Colonic mucosa (tissue), 4 donors: ENCODE measurements at regions not wholly inside any gene's neighbourhood (a gene's known extent, or its start where the extent isn't known, plus 50 kb on each side); places are given as distances from the start of the nearest gene placed in this dataset.

Experiments
- DNase-seq: peaks from one replicate; pipeline ENCODE4 v3.0.0-alpha.2; 2020
- H3K27ac ChIP-seq: fragments of 200-600 bp; one replicate; pipeline ENCODE4 v1.8.0; 2021
- H3K27me3 ChIP-seq: fragments of 200-600 bp; one replicate; pipeline ENCODE4 v1.8.0; 2021
- H3K36me3 ChIP-seq: fragments of 200-600 bp; one replicate; pipeline ENCODE4 v1.8.0; 2021
- H3K4me1 ChIP-seq: fragments of 200-600 bp; one replicate; pipeline ENCODE4 v1.8.0; 2021; ENCODE audit warnings: mild to moderate bottlenecking
- H3K4me3 ChIP-seq: fragments of 200-600 bp; one replicate; pipeline ENCODE4 v1.8.0; 2021
- H3K9ac ChIP-seq, 2 donors: one replicate each; pipeline ENCODE4 v1.7.0; 2013; ENCODE audit warnings: control low read depth in 2 of 2, low read depth in 2 of 2, low read length in 2 of 2
- H3K9me3 ChIP-seq: fragments of 200-600 bp; one replicate; pipeline ENCODE4 v1.8.0; 2021
- intact Hi-C: fragments of 100-400 bp; cut with DNase I; formaldehyde crosslinking; loops from one replicate; pipeline ENCODE4 v1.14.1; 2022
- TF ChIP-seq, protein P1 (sequence below): fragments of 200-600 bp; IDR thresholded peaks from one replicate; pipeline ENCODE4 v1.8.0; 2022; ENCODE audit warnings: antibody characterized with exemption, mild to moderate bottlenecking
- donor health status: healthy.
- donor health status: DM: no; HTN: no; CAD: no.
- donor health status: DM: no; HTN: no; CAD: no.

DNA sequence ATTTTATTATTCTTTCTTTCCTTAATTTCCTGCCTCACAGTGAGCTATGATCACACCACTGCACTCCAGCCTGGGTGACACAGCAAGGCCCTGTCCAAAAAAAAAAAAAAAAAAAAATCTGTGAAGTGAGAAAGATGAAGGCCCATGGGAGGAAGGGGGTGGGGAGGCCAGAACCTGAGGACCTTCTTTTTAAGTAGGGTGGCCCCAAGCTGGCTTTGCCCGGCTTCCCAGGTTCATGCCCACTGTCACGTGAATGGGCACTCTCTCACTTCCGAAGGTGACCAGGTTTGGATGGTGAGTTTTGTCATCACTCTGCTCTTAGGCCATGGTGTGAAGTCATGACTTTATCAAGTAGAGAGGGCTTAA is 82.3 kb downstream of the TNFAIP2 start:
- Histone ChIP-seq H3K27ac (no peak overlapping the region), H3K9me3 (no peaks in the 10 kb centered on the region), H3K4me1 (no peaks in the 10 kb centered on the region), H3K36me3 (no peaks in the 10 kb centered on the region), H3K9ac (no peak overlapping the region), H3K4me3 (no peak overlapping the region), H3K27me3 (peaks cover 9% of the 10 kb centered on the region)
- intact Hi-C loops: no loop called here
- TF ChIP-seq, protein P1, sequence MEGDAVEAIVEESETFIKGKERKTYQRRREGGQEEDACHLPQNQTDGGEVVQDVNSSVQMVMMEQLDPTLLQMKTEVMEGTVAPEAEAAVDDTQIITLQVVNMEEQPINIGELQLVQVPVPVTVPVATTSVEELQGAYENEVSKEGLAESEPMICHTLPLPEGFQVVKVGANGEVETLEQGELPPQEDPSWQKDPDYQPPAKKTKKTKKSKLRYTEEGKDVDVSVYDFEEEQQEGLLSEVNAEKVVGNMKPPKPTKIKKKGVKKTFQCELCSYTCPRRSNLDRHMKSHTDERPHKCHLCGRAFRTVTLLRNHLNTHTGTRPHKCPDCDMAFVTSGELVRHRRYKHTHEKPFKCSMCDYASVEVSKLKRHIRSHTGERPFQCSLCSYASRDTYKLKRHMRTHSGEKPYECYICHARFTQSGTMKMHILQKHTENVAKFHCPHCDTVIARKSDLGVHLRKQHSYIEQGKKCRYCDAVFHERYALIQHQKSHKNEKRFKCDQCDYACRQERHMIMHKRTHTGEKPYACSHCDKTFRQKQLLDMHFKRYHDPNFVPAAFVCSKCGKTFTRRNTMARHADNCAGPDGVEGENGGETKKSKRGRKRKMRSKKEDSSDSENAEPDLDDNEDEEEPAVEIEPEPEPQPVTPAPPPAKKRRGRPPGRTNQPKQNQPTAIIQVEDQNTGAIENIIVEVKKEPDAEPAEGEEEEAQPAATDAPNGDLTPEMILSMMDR: no peak
- DNase-seq: no peak

DNA sequence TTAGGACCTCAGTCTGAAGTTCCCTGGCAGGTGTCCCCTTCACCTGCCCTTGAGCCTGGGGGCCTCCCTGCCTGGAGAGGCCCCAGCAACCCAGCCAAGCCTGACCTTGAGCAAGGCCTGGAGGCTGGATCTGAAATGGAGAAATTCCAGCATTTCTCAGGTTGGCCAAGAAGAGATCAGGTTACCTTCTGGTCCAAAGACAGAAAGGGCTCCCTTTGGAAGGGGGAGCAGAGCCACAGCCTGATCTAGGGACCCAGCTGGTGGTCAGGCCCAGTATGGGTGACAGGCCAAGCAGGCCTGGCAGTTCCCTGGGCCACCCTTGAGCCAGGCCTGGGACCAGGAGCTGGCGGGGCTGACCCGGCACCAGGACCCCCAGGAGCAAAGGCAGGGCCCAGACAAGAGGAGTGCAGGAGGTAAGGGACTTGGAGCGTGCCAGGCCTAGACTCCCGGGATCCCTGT is 82.8 kb downstream of the TNFAIP2 start:
- Histone ChIP-seq H3K4me1 (no peaks in the 10 kb centered on the region), H3K27ac (peak overlapping the region; percentile 29), H3K9me3 (no peaks in the 10 kb centered on the region), H3K4me3 (no peak overlapping the region), H3K27me3 (peaks cover 9% of the 10 kb centered on the region), H3K36me3 (no peaks in the 10 kb centered on the region), H3K9ac (peak overlapping the region; percentile 20 to 51)
- DNase-seq: no peak
- TF ChIP-seq, protein P1: no peak
- intact Hi-C loops: no loop called here

DNA sequence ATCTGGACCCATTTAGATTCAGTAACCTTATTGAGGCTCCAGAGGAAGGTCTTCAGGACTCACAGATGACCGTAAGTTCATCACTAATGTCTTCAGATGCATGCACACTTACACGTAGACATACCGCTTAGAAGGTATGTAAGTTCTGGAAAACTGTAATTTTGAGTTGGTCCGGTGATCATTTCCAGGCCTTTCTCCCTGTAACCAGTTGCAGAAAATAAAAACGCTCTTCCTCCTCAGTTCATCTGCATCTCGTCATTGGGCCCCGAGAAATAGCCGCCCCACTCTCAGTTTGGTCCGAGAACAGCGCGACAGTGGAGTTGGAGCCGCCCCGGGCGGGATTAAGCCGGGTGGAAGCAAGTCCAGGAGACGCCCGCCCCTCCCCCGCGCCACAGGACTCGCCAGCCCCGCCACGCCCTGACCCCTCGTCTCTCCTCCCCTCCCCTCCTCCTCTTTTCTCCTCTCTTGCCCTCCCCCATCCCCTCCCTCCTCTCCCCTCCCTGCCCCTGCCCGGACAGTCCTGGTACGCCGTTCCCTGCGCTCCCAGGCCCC is 83.7 kb downstream of the TNFAIP2 start:
- Histone ChIP-seq H3K27me3 (peaks cover 9% of the 10 kb centered on the region), H3K36me3 (no peaks in the 10 kb centered on the region), H3K9me3 (no peaks in the 10 kb centered on the region), H3K4me1 (no peaks in the 10 kb centered on the region), H3K4me3 (peak overlapping the region; percentile 31), H3K9ac (peak overlapping the region; percentile 56 to 70), H3K27ac (peak overlapping the region; percentile 66)
- peak; percentile 71 for DNase-seq
- TF ChIP-seq, protein P1: no peak
- intact Hi-C loops: no loop called here

DNA sequence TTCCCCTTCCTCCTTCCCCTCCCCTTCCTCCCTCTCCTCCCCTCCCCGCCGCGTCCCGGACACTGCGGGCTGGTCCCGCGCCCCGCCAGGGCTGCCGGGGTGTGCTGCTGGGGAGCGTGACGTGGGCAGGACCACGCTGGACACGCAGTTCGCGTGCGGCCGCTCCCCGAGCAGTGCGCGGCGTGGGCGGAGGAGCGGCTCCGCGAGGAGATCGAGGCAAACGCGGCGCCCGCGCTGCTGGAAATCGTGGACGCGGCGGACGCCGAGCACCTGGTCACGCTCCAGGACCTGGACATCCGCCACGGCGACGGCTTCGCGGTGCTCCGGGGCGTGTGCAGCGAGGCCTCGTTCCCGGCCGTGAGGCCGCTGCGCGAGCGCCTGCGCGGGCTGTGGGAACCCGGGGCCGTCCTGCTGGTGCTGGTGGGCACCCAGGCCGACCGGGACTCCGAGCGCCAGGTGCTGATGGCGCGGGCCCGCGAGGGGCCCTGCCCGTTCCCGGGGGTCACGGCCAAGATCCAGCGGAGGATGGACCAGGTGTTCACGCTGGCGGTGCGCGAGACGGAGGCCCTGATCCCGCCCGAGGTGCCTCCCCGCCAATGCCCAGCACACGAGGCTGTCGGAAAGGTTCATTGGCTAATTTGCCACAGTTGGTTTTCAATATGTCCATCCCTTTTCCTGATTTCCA is 84.3 kb downstream of the TNFAIP2 start:
- intact Hi-C loops: no loop called here

DNA sequence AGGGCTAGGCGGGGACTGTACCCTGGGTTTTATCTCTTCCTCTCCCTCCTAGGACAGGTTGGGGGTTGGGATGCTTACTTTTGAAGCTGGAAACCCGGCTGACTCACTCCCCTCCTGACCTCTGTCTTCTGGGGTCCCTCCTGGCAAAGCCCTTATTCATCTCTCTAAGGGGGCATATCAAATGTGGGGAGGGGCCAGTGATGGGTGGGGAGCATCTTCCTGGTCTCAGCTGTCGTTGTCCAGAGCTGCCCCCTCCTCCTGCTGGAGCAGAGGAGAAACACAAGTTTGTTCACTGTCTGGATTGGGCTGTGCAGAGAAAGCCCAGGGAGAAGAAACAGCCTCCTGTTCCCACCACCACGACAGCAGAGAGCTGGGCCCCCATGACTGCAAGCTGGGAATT is 85.8 kb downstream of the TNFAIP2 start:
- Histone ChIP-seq H3K9ac (peak overlapping the region in 1 of 2 donors; percentile 21), H3K27me3 (peaks cover 9% of the 10 kb centered on the region), H3K36me3 (no peaks in the 10 kb centered on the region), H3K27ac (no peak overlapping the region), H3K9me3 (no peaks in the 10 kb centered on the region), H3K4me3 (no peak overlapping the region), H3K4me1 (no peaks in the 10 kb centered on the region)
- DNase-seq: no peak
- intact Hi-C loops: no loop called here
- TF ChIP-seq, protein P1: no peak

More for the DNA sequence above, 84.3 kb downstream of the TNFAIP2 start:
- Histone ChIP-seq H3K4me3 (peak overlapping the region; percentile 31), H3K27ac (peak overlapping the region; percentile 66), H3K9ac (peak overlapping the region in 1 of 2 donors; percentile 56), H3K27me3 (peaks cover 9% of the 10 kb centered on the region), H3K4me1 (no peaks in the 10 kb centered on the region), H3K9me3 (no peaks in the 10 kb centered on the region), H3K36me3 (no peaks in the 10 kb centered on the region)
- no peak for DNase-seq
- TF ChIP-seq, protein P1: no peak
